H1 (cell line): ENCODE measurements at regions not wholly inside any gene's neighbourhood (a gene's known extent, or its start where the extent isn't known, plus 50 kb on each side); places are given as distances from the start of the nearest gene placed in this dataset.
"Not testable (repeated sequence)": the region's sequence is repeated elsewhere in the genome, so short reads cannot be mapped to it uniquely, and the experiment has no call there.

ENCODE experiments used
- CTCF ChIA-PET: fragments of 300-600 bp; sonication (Branson Sonifier 250); formaldehyde crosslinking; loops from one replicate; lab custom pipeline; 2021; ENCODE audit not compliant: partially characterized antibody; lab: Charles Lee
- POLR2A ChIA-PET: fragments of 300-600 bp; sonication (Branson Sonifier 250); formaldehyde crosslinking; loops from one replicate; lab custom pipeline; 2021; ENCODE audit warnings: inconsistent platforms; ENCODE audit not compliant: partially characterized antibody; lab: Charles Lee
- DNase-seq, 2 experiments: peaks; one replicate each; pipeline versions ENCODE4 v3.0.0 to v3.0.0-alpha.2; 2010 to 2022; ENCODE audit warnings: low spot score in 2 of 2, low read depth in 1 of 2, mixed read lengths in 1 of 2
- FAIRE-seq: peaks from 2 replicates; lab custom pipeline; 2011; peaks lifted over from hg19 to GRCh38; lab: Jason Lieb, UNC
- H2AFZ ChIP-seq: 2 replicates; pipeline ENCODE4 v1.8.1; 2012; ENCODE audit warnings: low read length, inconsistent platforms
- H2AK5ac ChIP-seq: 2 replicates; pipeline ENCODE4 v1.6.1; 2013; ENCODE audit warnings: low read depth, low read length
- H2BK120ac ChIP-seq: replicated peaks from 2 replicates; pipeline ENCODE3; 2013; ENCODE audit warnings: low read depth, low read length, inconsistent platforms
- H2BK12ac ChIP-seq: 2 replicates; pipeline ENCODE4 v1.6.1; 2013; ENCODE audit warnings: low read depth, low read length
- H2BK15ac ChIP-seq: 2 replicates; pipeline ENCODE4 v1.6.1; 2013; ENCODE audit warnings: low read length
- H2BK20ac ChIP-seq: 2 replicates; pipeline ENCODE4 v1.6.1; 2013; ENCODE audit warnings: low read length
- H2BK5ac ChIP-seq: 2 replicates; pipeline ENCODE4 v1.6.1; 2013; ENCODE audit warnings: low read depth, low read length
- H3K14ac ChIP-seq: 2 replicates; pipeline ENCODE4 v1.6.1; 2013; ENCODE audit warnings: inconsistent platforms; ENCODE audit not compliant: insufficient read length
- H3K18ac ChIP-seq: 2 replicates; pipeline ENCODE4 v1.6.1; 2013; ENCODE audit warnings: low read length; ENCODE audit errors: extremely low read depth
- H3K23ac ChIP-seq: 2 replicates; pipeline ENCODE4 v1.6.1; 2013; ENCODE audit warnings: inconsistent platforms; ENCODE audit not compliant: insufficient read length
- H3K23me2 ChIP-seq: 2 replicates; pipeline ENCODE4 v1.6.1; 2013; ENCODE audit warnings: low read depth, low read length
- H3K27ac ChIP-seq: 2 replicates; pipeline ENCODE4 v1.6.1; 2011; ENCODE audit warnings: low read depth, low read length, inconsistent platforms
- H3K27me3 ChIP-seq, 4 experiments: replicated peaks in 1 of 4; 1 replicate in 1 of 4; 2 replicates in 3 of 4; pipeline versions ENCODE4 v1.6.1 to v1.8.1; 2011 to 2013; ENCODE audit warnings: low read length in 3 of 4, mild to moderate bottlenecking in 3 of 4, inconsistent platforms in 2 of 4, mixed read lengths in 2 of 4, moderate library complexity in 1 of 4; ENCODE audit not compliant: control insufficient read depth in 3 of 4, insufficient read depth in 3 of 4; ENCODE audit errors: extremely low read depth in 1 of 4
- H3K36me3 ChIP-seq, 4 experiments: 2 replicates each; pipeline versions ENCODE4 v1.6.1 to v1.8.1; 2011 to 2013; ENCODE audit warnings: mild to moderate bottlenecking in 4 of 4, low read length in 3 of 4, moderate library complexity in 2 of 4, control low read depth in 1 of 4, inconsistent platforms in 1 of 4; ENCODE audit not compliant: insufficient read depth in 4 of 4, control insufficient read depth in 2 of 4
- H3K4ac ChIP-seq: replicated peaks from 2 replicates; pipeline ENCODE3; 2013; ENCODE audit warnings: low read length, low read depth, mixed read lengths, inconsistent platforms; ENCODE audit not compliant: insufficient read length
- H3K4me1 ChIP-seq, 4 experiments: replicated peaks in 1 of 4; 1 replicate in 1 of 4; 2 replicates in 3 of 4; pipeline versions ENCODE4 v1.6.1 to v1.8.1; 2011 to 2013; ENCODE audit warnings: low read length in 3 of 4, inconsistent platforms in 2 of 4, mixed read lengths in 1 of 4; ENCODE audit not compliant: insufficient read depth in 4 of 4, control insufficient read depth in 3 of 4
- H3K4me2 ChIP-seq, 2 experiments: 2 replicates each; pipeline versions ENCODE4 v1.6.1 to v1.8.1; 2011 to 2013; ENCODE audit warnings: low read depth in 2 of 2, low read length in 2 of 2, control low read depth in 1 of 2, inconsistent platforms in 1 of 2, mild to moderate bottlenecking in 1 of 2; ENCODE audit not compliant: insufficient read depth in 1 of 2
- H3K4me3 ChIP-seq, 4 experiments: fragments of 200-600, 300-600 bp in 1 of 4; sonication (generic), shearing (Covaris generic), sonication (Bioruptor Twin) in 1 of 4; 2 replicates each; pipeline versions ENCODE4 v1.5.1 to v1.8.1; 2011 to 2016; ENCODE audit warnings: low read length in 4 of 4, low read depth in 3 of 4, control low read depth in 2 of 4, inconsistent platforms in 2 of 4, mild to moderate bottlenecking in 2 of 4, mixed read lengths in 1 of 4, moderate library complexity in 1 of 4; ENCODE audit not compliant: insufficient read depth in 2 of 4; ENCODE audit errors: extremely low read depth in 1 of 4
- H3K56ac ChIP-seq: replicated peaks from 2 replicates; pipeline ENCODE3; 2013; ENCODE audit warnings: low read depth, mild to moderate bottlenecking, mixed read lengths, low read length, inconsistent platforms; ENCODE audit not compliant: insufficient read length
- H3K79me1 ChIP-seq: 2 replicates; pipeline ENCODE4 v1.6.1; 2013; ENCODE audit warnings: low read depth, low read length, control low read depth
- H3K79me2 ChIP-seq, 2 experiments: 2 replicates each; pipeline versions ENCODE4 v1.6.1 to v1.8.1; 2012 to 2013; ENCODE audit warnings: low read length in 2 of 2, mild to moderate bottlenecking in 2 of 2, inconsistent platforms in 1 of 2; ENCODE audit not compliant: insufficient read depth in 2 of 2, control insufficient read depth in 1 of 2
- H3K9ac ChIP-seq, 4 experiments: replicated peaks in 1 of 4; 1 replicate in 1 of 4; 2 replicates in 3 of 4; pipeline versions ENCODE4 v1.6.1 to v1.8.1; 2011 to 2013; ENCODE audit warnings: low read depth in 3 of 4, low read length in 3 of 4, control low read depth in 2 of 4, mild to moderate bottlenecking in 2 of 4, moderate library complexity in 2 of 4, inconsistent platforms in 1 of 4; ENCODE audit errors: extremely low read depth in 1 of 4
- H3K9me3 ChIP-seq, 2 experiments: 2 replicates each; pipeline versions ENCODE4 v1.6.1 to v1.8.1; 2012 to 2013; ENCODE audit warnings: mild to moderate bottlenecking in 2 of 2, moderate library complexity in 2 of 2, control low read depth in 1 of 2, inconsistent platforms in 1 of 2, low read depth in 1 of 2, low read length in 1 of 2, mixed read lengths in 1 of 2; ENCODE audit not compliant: insufficient read depth in 2 of 2
- H4K20me1 ChIP-seq, 2 experiments: replicated peaks in 1 of 2; 2 replicates each; pipeline versions ENCODE3 to v1.8.1; 2011 to 2013; ENCODE audit warnings: inconsistent platforms in 2 of 2, low read length in 2 of 2, mild to moderate bottlenecking in 1 of 2; ENCODE audit not compliant: insufficient read depth in 2 of 2, control insufficient read depth in 1 of 2
- H4K5ac ChIP-seq: 2 replicates; pipeline ENCODE4 v1.6.1; 2013; ENCODE audit warnings: low read length, low read depth, mixed read lengths, inconsistent platforms; ENCODE audit not compliant: insufficient read length
- H4K8ac ChIP-seq: 2 replicates; pipeline ENCODE4 v1.8.0; 2013; ENCODE audit warnings: mild to moderate bottlenecking, moderate library complexity, low read length, inconsistent platforms; ENCODE audit not compliant: insufficient read depth; ENCODE audit errors: extremely low read depth
- H4K91ac ChIP-seq: replicated peaks from 2 replicates; pipeline ENCODE3; 2013; ENCODE audit warnings: low read length, mixed read lengths, inconsistent platforms; ENCODE audit not compliant: insufficient read length
- ATF2 ChIP-seq: IDR thresholded peaks from 2 replicates; pipeline ENCODE4 v1.6.1; 2012; ENCODE audit warnings: low read length, inconsistent platforms
- BCL11A ChIP-seq, 2 experiments: IDR thresholded peaks; one replicate each; pipeline ENCODE4 v1.6.1; 2011; ENCODE audit warnings: low read depth in 2 of 2, low read length in 2 of 2, mild to moderate bottlenecking in 2 of 2
- GABPA ChIP-seq: IDR thresholded peaks from 2 replicates; pipeline ENCODE4 v1.6.1; 2011; ENCODE audit warnings: mild to moderate bottlenecking, low read length, moderate library complexity, borderline replicate concordance; ENCODE audit not compliant: insufficient read depth
- MAX ChIP-seq: IDR thresholded peaks from 2 replicates; pipeline ENCODE4 v1.6.1; 2012; ENCODE audit warnings: inconsistent platforms
- SIRT6 ChIP-seq: IDR thresholded peaks from one replicate; pipeline ENCODE4 v1.7.1; 2012; ENCODE audit warnings: low read length, inconsistent platforms
- SRF ChIP-seq: IDR thresholded peaks from 2 replicates; pipeline ENCODE4 v1.6.1; 2011; ENCODE audit warnings: mild to moderate bottlenecking, low read depth, low read length, moderate library complexity
- WGBS, 2 experiments: shearing (Covaris generic) in 1 of 2; methylation state at CpG; one replicate each; pipeline versions ENCODE4 v1.1.6 to v1.1.7; 2013 to 2015; ENCODE audit warnings: low lambda C conversion rate in 2 of 2, mixed read lengths in 2 of 2, inconsistent platforms in 1 of 2, low coverage in 1 of 2, missing lambda C conversion rate in 1 of 2; ENCODE audit not compliant: insufficient replicate concordance in 2 of 2, insufficient coverage in 1 of 2, insufficient read length in 1 of 2; ENCODE audit errors: extremely low coverage in 1 of 2, missing lambda C conversion rate in 1 of 2; 5-methylcytosine and 5-hydroxymethylcytosine counted together

GRCh38 chr11:93922830-93923229 is 72.4 kb upstream of the VSTM5 start (continued):
- TF ChIP-seq GABPA (no peak), SIRT6 (no peak), MAX (no peak), SRF (no peak), ATF2 (no peak), BCL11A (IDR thresholded peaks at IDR 0.05; ENCODE audit: low read depth in 2 of 2, low read length in 2 of 2) (no peak)

- H3K27ac ChIP-seq, H3K4me3 ChIP-seq, H3K4me1 ChIP-seq, H3K4me2 ChIP-seq, H3K18ac ChIP-seq, H2BK5ac ChIP-seq, H3K14ac ChIP-seq, H3K9ac ChIP-seq, H3K36me3 ChIP-seq, H4K8ac ChIP-seq, H2BK20ac ChIP-seq, H3K79me1 ChIP-seq, H4K5ac ChIP-seq, H4K91ac ChIP-seq, H3K79me2 ChIP-seq, H3K4ac ChIP-seq, H3K9me3 ChIP-seq, H3K23me2 ChIP-seq, H3K27me3 ChIP-seq, H2BK15ac ChIP-seq, H2AFZ ChIP-seq, DNase-seq, H3K56ac ChIP-seq, H2BK12ac ChIP-seq, FAIRE-seq, H4K20me1 ChIP-seq, H3K23ac ChIP-seq, POLR2A ChIA-PET, H2AK5ac ChIP-seq, H2BK120ac ChIP-seq: not testable (repeated sequence)
- 88% methylated on average over 1 of the region's 2 CpGs; no CpG with 5 or more reads in 1 of the 2 experiments for WGBS, 2 experiments
- CTCF ChIA-PET = interaction anchor here (1.0 kb wide), 1 partner anchor 579 kb away, joined by 3 read pairs; no protein-coding TSS in a partner anchor
Observed at GRCh38 chr11:93926099-93926498, 75.7 kb upstream of the VSTM5 start.
